ENCODE measurements at regions not wholly inside any gene's neighbourhood (a gene's known extent, or its start where the extent isn't known, plus 50 kb on each side); places are given as distances from the start of the nearest gene placed in this dataset.

GRCh38 chr7:130917669-130918128 is 183.7 kb upstream of the KLF14 start:
- H3K4me3 Mint-ChIP-seq = no peak overlapping the region
- Histone ChIP-seq H4K20me1 (ENCODE audit: insufficient read depth, low read length) (no peaks in the 10 kb centered on the region), H2AFZ (ENCODE audit: insufficient read depth, low read depth, low read length, poor library complexity, severe bottlenecking) (no peak overlapping the region), H3K27ac (ENCODE audit: low read depth in 1 of 2, low read length in 2 of 2) (no peak overlapping the region), H3K36me3 (replicated peaks in 1 of 2; ENCODE audit: control insufficient read depth in 1 of 2, insufficient read depth in 2 of 2, low read length in 2 of 2) (peaks cover 4 to 9% of the 10 kb centered on the region in 2 donors), H3K4me1 (ENCODE audit: control insufficient read depth in 1 of 2, insufficient read depth in 2 of 2, low read length in 2 of 2) (peaks cover 29 to 34% of the 10 kb centered on the region in 2 donors), H3K79me2 (ENCODE audit: insufficient read depth, low read length) (peaks cover 3% of the 10 kb centered on the region), H3K27me3 (ENCODE audit: control insufficient read depth in 2 of 2, insufficient read depth in 2 of 2, low read length in 2 of 2) (no peaks in the 10 kb centered on the region), H3K4me2 (replicated peaks; ENCODE audit: extremely low read depth, low read length, poor library complexity, severe bottlenecking) (no peak overlapping the region), H3K9me3 (replicated peaks in 1 of 2; ENCODE audit: control insufficient read depth in 1 of 2, insufficient read depth in 1 of 2, low read length in 2 of 2) (no peaks in the 10 kb centered on the region), H3K4me3 (replicated peaks in 1 of 3; ENCODE audit: low read depth in 2 of 3, low read length in 3 of 3) (no peak overlapping the region), H3K9ac (ENCODE audit: insufficient read depth, low read length, poor library complexity, severe bottlenecking) (no peak overlapping the region)
- H3K4me1 Mint-ChIP-seq = peaks cover 52% of the 10 kb centered on the region
- H3K36me3 Mint-ChIP-seq = peaks cover 29 to 37% of the 10 kb centered on the region in 2 donors
- DNase-seq = peak in 2 of 3 donors; percentile 49 to 67
- TF ChIP-seq CTCF (IDR thresholded peaks at IDR 0.05) = no peak
- peaks cover 0 to 2% (median 0%) of the 10 kb centered on the region in 3 donors for H3K27me3 Mint-ChIP-seq (ENCODE audit: low read depth in 3 of 3)
- H3K27ac Mint-ChIP-seq = peak overlapping the region in 3 of 7 donors; percentile 64 to 77 (median 69)
- no peaks in the 10 kb centered on the region for H3K9me3 Mint-ChIP-seq
- WGBS (ENCODE audit: insufficient coverage) = 56% methylated on average over 3 of the region's 5 CpGs
- intact Hi-C loops (cut with micrococcal nuclease) = no loop called here

GRCh38 chr7:130918129-130919052 is 184.4 kb upstream of the KLF14 start:
- Mint-ChIP-seq H3K36me3 (peaks cover 35 to 44% of the 10 kb centered on the region in 2 donors), H3K27ac (peak overlapping the region in 4 of 7 donors; percentile 38 to 77 (median 66)), H3K27me3 (ENCODE audit: low read depth in 3 of 3) (peaks cover 0 to 2% (median 0%) of the 10 kb centered on the region in 3 donors), H3K4me3 (no peak overlapping the region), H3K9me3 (no peaks in the 10 kb centered on the region), H3K4me1 (peaks cover 47% of the 10 kb centered on the region)
- Histone ChIP-seq H4K20me1 (ENCODE audit: insufficient read depth, low read length) (no peaks in the 10 kb centered on the region), H3K36me3 (replicated peaks in 1 of 2; ENCODE audit: control insufficient read depth in 1 of 2, insufficient read depth in 2 of 2, low read length in 2 of 2) (peaks cover 4 to 9% of the 10 kb centered on the region in 2 donors), H2AFZ (ENCODE audit: insufficient read depth, low read depth, low read length, poor library complexity, severe bottlenecking) (no peak overlapping the region), H3K27me3 (ENCODE audit: control insufficient read depth in 2 of 2, insufficient read depth in 2 of 2, low read length in 2 of 2) (no peaks in the 10 kb centered on the region), H3K27ac (ENCODE audit: low read depth in 1 of 2, low read length in 2 of 2) (no peak overlapping the region), H3K9ac (ENCODE audit: insufficient read depth, low read length, poor library complexity, severe bottlenecking) (no peak overlapping the region), H3K4me1 (ENCODE audit: control insufficient read depth in 1 of 2, insufficient read depth in 2 of 2, low read length in 2 of 2) (peaks cover 26 to 34% of the 10 kb centered on the region in 2 donors), H3K9me3 (replicated peaks in 1 of 2; ENCODE audit: control insufficient read depth in 1 of 2, insufficient read depth in 1 of 2, low read length in 2 of 2) (no peaks in the 10 kb centered on the region), H3K4me3 (replicated peaks in 1 of 3; ENCODE audit: low read depth in 2 of 3, low read length in 3 of 3) (no peak overlapping the region), H3K79me2 (ENCODE audit: insufficient read depth, low read length) (peaks cover 3% of the 10 kb centered on the region), H3K4me2 (replicated peaks; ENCODE audit: extremely low read depth, low read length, poor library complexity, severe bottlenecking) (no peak overlapping the region)
- intact Hi-C loops (cut with micrococcal nuclease) = no loop called here
- no peak for DNase-seq
- 97% methylated on average over 3 of the region's 11 CpGs for WGBS (ENCODE audit: insufficient coverage)
- TF ChIP-seq CTCF (IDR thresholded peaks at IDR 0.05) = no peak

Data from CD14-positive monocyte (primary cell).